ENCODE measurements at regions not wholly inside any gene's neighbourhood (a gene's known extent, or its start where the extent isn't known, plus 50 kb on each side); places are given as distances from the start of the nearest gene placed in this dataset.
"Not testable (repeated sequence)": the region's sequence is repeated elsewhere in the genome, so short reads cannot be mapped to it uniquely, and the experiment has no call there.

DNA sequence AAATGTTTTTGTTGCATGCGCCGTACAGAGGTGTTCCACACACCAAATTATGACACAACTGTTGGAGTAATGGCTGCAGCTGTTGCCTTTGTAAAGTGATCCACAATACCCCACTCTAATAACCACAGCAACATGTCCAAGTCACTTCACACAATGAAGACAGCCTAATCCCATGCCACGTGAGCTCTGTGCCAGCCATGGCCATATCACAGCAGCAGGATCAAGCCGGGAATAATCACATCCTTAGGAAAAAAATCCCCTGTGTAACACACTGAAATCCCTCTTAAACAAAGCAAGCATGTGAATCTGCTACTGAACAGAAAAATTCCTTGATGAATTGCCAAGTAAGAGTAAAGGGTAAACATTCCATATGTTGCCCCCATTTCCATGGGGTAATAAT lies 179.5 kb upstream of the PARD3B start:
- DNase-seq: peak; percentile 42

GRCh38 chr2:204367466-204367865 lies 177.8 kb upstream of the PARD3B start:
- no peak for DNase-seq

DNA sequence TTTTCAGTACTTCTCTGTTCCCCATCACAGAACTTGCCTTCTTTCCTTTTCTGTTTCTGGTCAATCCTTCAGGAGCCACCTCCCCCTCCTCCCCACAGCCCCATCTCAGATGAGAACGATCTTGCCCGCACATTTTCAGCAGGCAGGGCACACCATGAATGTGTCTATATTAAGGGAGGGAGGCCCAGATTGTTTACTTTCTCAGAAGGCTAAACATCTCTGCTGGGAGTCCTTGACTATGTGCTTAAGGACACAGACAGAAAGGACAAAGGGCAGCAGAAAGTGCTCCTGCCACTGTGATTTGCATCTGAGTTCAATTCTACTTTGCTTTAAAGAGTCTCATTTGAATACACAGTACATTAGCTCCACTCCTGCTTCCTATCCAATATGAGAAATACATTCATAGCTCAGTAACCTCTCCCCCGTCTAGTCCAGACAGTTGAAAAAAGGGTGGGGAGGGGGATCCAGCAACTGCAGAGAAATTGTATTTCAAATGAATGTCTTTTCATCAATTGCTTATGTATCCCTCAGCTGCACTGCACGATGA lies 175.0 kb upstream of the PARD3B start:
- no peak for DNase-seq

DNA sequence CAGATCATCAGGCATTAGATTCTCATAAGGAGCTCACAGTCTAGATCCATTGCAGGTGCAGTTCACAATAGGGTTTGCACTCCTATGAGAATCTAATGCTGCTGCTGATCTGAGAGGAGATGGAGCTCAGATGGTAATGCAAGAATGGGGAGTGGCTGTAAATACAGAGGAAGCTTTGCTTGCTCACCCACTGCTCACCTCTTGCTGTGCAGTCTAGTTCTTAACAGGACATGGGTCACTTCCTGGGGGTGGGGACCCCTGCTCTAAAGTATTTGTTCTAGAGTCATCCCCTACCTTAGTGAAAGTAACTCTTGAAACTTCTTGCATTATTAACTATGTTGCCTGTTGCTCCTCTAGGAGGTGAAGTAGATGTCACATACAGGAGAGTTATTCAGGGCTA lies 171.3 kb upstream of the PARD3B start:
- no peak for DNase-seq

- DNase-seq: no peak
Observed at GRCh38 chr2:204380141-204380881, 165.0 kb upstream of the PARD3B start.

GRCh38 chr2:204386668-204387067 lies 158.6 kb upstream of the PARD3B start:
- DNase-seq: no peak

GRCh38 chr2:204389120-204389519 lies 156.2 kb upstream of the PARD3B start:
- no peak for DNase-seq

GRCh38 chr2:204389856-204390255 lies 155.4 kb upstream of the PARD3B start:
- DNase-seq: no peak

DNA sequence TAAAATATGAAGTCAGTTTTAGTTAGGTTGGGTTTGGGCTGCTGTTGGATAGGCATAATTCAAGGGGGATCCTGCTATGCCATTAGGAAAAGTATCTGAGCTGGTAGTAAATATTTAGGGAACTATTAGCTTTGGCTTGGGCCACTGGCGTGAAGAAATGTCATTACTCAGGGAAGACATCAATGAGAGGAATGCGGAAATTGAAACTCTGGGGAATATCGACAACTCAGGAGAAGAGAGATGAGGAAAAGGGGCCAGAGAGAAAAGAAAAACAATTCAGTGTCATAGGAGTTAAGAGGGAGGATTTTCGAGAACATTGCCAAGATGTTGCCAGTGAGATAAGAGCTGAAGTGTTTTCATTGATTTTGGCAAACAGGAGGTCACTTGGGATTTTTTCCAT lies 149.7 kb upstream of the PARD3B start:
- peak; percentile 8 for DNase-seq

GRCh38 chr2:204401114-204401513 lies 144.2 kb upstream of the PARD3B start:
- DNase-seq: no peak

DNA sequence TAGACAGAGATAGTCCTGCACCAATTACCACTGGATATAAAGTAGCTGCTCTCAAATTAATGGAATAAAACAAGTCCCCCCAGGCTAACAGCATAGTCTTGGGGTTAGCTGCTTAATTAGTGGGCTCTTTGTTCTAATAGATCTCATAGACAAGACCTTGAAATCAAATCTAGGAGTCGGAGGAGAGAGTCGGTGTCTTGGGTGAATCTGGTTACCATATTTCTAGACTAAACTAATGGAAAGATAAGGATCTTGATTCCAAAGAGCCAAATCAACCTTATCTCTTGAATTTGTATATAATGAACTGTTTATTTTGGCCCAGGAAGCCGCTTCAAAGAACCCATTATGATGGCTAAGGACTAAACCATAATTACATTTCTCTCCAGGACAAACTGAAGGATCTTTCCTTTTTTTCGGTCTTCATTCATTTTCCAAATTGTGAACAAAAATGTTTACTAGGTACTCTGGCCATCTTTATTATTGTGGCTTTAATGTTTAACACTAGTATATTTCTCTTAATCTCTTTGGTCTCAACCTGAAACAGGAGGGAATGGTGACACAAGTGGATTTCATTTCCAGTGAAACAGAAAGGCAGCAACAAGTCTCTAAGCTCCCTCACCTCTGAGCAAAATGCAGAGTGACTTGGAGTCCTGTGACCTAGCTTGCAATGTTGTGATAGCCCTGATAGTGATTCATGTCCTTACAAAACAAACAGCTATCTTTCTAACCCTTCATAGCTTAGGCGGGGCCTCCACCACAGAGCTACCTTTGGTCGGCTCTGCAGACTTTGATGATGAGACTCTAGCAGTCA lies 137.9 kb upstream of the PARD3B start:
- no peak for DNase-seq

DNA sequence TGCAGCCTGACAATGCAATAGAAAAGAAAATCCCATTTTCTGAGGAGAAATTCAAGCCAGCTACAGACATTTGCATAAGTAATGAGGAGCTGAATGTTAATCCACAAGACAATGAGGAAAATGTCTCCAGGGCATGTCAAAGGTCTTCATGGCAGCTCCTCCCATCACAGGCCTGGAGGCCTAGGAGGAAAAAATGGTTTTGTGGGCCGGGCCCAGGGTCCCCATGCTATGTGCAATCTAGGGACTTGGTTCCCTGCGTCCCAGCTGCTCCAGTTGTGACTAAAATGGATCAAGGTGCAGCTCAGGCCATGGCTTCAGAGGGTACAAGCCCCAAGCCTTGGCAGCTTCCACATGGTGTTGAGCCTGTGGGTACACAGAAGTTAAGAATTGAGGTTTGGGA lies 132.5 kb upstream of the PARD3B start:
- not testable (repeated sequence) for DNase-seq

- DNase-seq: no peak
Observed at GRCh38 chr2:204415406-204416181, 129.7 kb upstream of the PARD3B start.

- no peak for DNase-seq
Observed at GRCh38 chr2:204416236-204416635, 129.0 kb upstream of the PARD3B start.

GRCh38 chr2:204425821-204426220 lies 119.5 kb upstream of the PARD3B start:
- DNase-seq: no peak

GRCh38 chr2:204428675-204429074 lies 116.6 kb upstream of the PARD3B start:
- DNase-seq: no peak

- no peak for DNase-seq
Observed at GRCh38 chr2:204431529-204431928, 113.7 kb upstream of the PARD3B start.

GRCh38 chr2:204432196-204432595 lies 113.1 kb upstream of the PARD3B start:
- DNase-seq: no peak

- peak; percentile 95 for DNase-seq
Observed at GRCh38 chr2:204434660-204435462, 110.4 kb upstream of the PARD3B start.

- peak; percentile 37 for DNase-seq
Observed at GRCh38 chr2:204436230-204436629, 109.0 kb upstream of the PARD3B start.

DNA sequence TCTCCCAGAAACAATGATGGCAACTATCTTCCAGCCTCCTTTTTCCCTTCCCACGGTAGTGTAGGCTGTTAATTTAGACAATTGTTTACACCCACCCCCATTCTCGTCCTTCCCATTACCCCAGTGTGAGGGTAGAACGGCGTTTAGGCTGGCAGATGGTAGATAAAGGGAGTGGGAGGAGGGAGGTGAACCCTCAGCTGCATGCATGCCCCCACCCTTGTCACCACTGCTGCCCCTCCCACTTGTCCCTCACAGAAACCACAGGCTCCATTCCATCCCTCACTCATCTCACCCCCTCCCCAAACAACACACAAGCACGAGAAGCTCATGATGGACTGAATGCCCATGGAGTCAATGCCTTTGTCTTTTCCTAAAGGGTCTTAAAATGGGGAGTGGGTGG lies 107.9 kb upstream of the PARD3B start:
- no peak for DNase-seq
